GM12878 (cell line): ENCODE measurements at regions not wholly inside any gene's neighbourhood (a gene's known extent, or its start where the extent isn't known, plus 50 kb on each side); places are given as distances from the start of the nearest gene placed in this dataset.

Experiments
- ATAC-seq: fragments of 200-7000 bp; cut with Tn5 transposase; 3 replicates; pipeline ENCODE4 v1.9.1; 2020; ENCODE audit warnings: mild to moderate bottlenecking, moderate library complexity
- BruUV-seq: library from RNA; stranded (reverse); fragments of 400-500 nt; replicated peaks from 2 replicates; lab custom pipeline; 2021; lab: Mats Ljungman, UMichigan
- CTCF ChIA-PET: fragments of 300-600 bp; sonication (Branson Sonifier 250); formaldehyde crosslinking; extraction: SDS; loops from one replicate; lab custom pipeline; 2021; ENCODE audit warnings: inconsistent platforms; lab: Yijun Ruan, JAX
- POLR2A ChIA-PET: fragments of 350-600 bp; formaldehyde crosslinking; extraction: SDS; loops from one replicate; lab custom pipeline; 2021; ENCODE audit warnings: inconsistent platforms; lab: Charles Lee
- RAD21 ChIA-PET: fragments of 300-600 bp; sonication (Branson Sonifier 250); formaldehyde crosslinking; loops from one replicate; lab custom pipeline; 2023; ENCODE audit warnings: antibody characterized with exemption; ENCODE audit not compliant: unreplicated experiment; lab: Charles Lee
- SMC1A ChIA-PET: fragments of 300-600 bp; sonication (Branson Sonifier 250); formaldehyde crosslinking; loops from one replicate; lab custom pipeline; 2023; ENCODE audit not compliant: unreplicated experiment, uncharacterized antibody; lab: Charles Lee
- DNase-seq: peaks from one replicate; pipeline ENCODE4 v3.0.0-alpha.2; 2011; ENCODE audit warnings: low read depth, low spot score
- FAIRE-seq: peaks from 3 replicates; lab custom pipeline; 2011; peaks lifted over from hg19 to GRCh38; lab: Jason Lieb, UNC
- H2AFZ ChIP-seq: 2 replicates; pipeline ENCODE4 v1.6.0; 2011; ENCODE audit warnings: low read depth, low read length, control low read depth; ENCODE audit not compliant: control insufficient read depth
- H3K27ac ChIP-seq: 2 replicates; pipeline ENCODE4 v1.5.1; 2011; ENCODE audit warnings: control low read depth; ENCODE audit not compliant: control insufficient read depth, insufficient read depth
- H3K27me3 ChIP-seq, 2 experiments: replicated peaks in 1 of 2; 2 replicates each; pipeline versions ENCODE4 v1.6.0 to v1.6.1; 2011; ENCODE audit warnings: low read length in 1 of 2; ENCODE audit not compliant: control insufficient read depth in 2 of 2, insufficient read depth in 2 of 2
- H3K36me3 ChIP-seq, 2 experiments: 2 replicates each; pipeline ENCODE4 v1.5.1; 2011; ENCODE audit warnings: low read length in 1 of 2; ENCODE audit not compliant: control insufficient read depth in 2 of 2, insufficient read depth in 2 of 2
- H3K4me1 ChIP-seq: 2 replicates; pipeline ENCODE4 v1.6.1; 2011; ENCODE audit warnings: mild to moderate bottlenecking, low read length, moderate library complexity, mixed read lengths; ENCODE audit not compliant: control insufficient read depth, insufficient read depth
- H3K4me2 ChIP-seq: 2 replicates; pipeline ENCODE4 v1.6.0; 2011; ENCODE audit warnings: control low read depth; ENCODE audit not compliant: control insufficient read depth, insufficient read depth
- H3K4me3 ChIP-seq: fragments of 200-600 bp; sonication (generic); 2 replicates; pipeline ENCODE4 v1.5.1; 2016
- H3K79me2 ChIP-seq: 2 replicates; pipeline ENCODE4 v1.6.0; 2011; ENCODE audit warnings: low read length; ENCODE audit not compliant: control insufficient read depth, insufficient read depth
- H3K9ac ChIP-seq: 2 replicates; pipeline ENCODE4 v1.8.0; 2011; ENCODE audit warnings: low read length, control low read depth, mixed read lengths; ENCODE audit not compliant: control insufficient read depth, insufficient read depth
- H3K9me3 ChIP-seq: replicated peaks from 3 replicates; pipeline ENCODE4 v1.5.1; 2011; ENCODE audit warnings: mild to moderate bottlenecking, low read length; ENCODE audit not compliant: control insufficient read depth, insufficient read depth
- H4K20me1 ChIP-seq: 2 replicates; pipeline ENCODE4 v1.6.0; 2011; ENCODE audit not compliant: control insufficient read depth, insufficient read depth
- ATF2 ChIP-seq: IDR thresholded peaks from 2 replicates; pipeline ENCODE4 v1.6.1; 2012; ENCODE audit warnings: low read length, inconsistent platforms
- ATF7 ChIP-seq: fragments of 450-650 bp; IDR thresholded peaks from 2 replicates; pipeline ENCODE4 v1.6.1; 2016; ENCODE audit warnings: low read depth, mild to moderate bottlenecking
- BHLHE40 ChIP-seq, 2 experiments: fragments of 450-650 bp in 1 of 2; IDR thresholded peaks; 2 replicates each; pipeline ENCODE4 v1.6.1; 2011 to 2017; ENCODE audit warnings: low read depth in 2 of 2, borderline replicate concordance in 1 of 2, improper control_type of control experiment in 1 of 2, low read length in 1 of 2, mild to moderate bottlenecking in 1 of 2
- CBX5 ChIP-seq: sonication (generic); IDR thresholded peaks from 2 replicates; pipeline ENCODE4 v1.6.1; 2016; ENCODE audit warnings: low read depth, moderate library complexity, mild to moderate bottlenecking, inconsistent platforms
- CHD4 ChIP-seq: fragments of 200-600 bp; sonication (generic); IDR thresholded peaks from 2 replicates; pipeline ENCODE4 v1.6.1; 2016; ENCODE audit warnings: mild to moderate bottlenecking
- CREB1 ChIP-seq: IDR thresholded peaks from 2 replicates; pipeline ENCODE4 v1.6.1; 2012; ENCODE audit warnings: low read depth, mild to moderate bottlenecking, inconsistent platforms
- CREM ChIP-seq: IDR thresholded peaks from 2 replicates; pipeline ENCODE4 v1.6.1; 2014; ENCODE audit warnings: antibody characterized with exemption, low read depth
- DPF2 ChIP-seq: fragments of 450-650 bp; IDR thresholded peaks from 2 replicates; pipeline ENCODE4 v1.6.1; 2017; ENCODE audit warnings: mild to moderate bottlenecking
- IRF3 ChIP-seq: fragments of 450-650 bp; IDR thresholded peaks from 2 replicates; pipeline ENCODE4 v1.6.1; 2014; ENCODE audit warnings: mild to moderate bottlenecking
- NFIC ChIP-seq: IDR thresholded peaks from 2 replicates; pipeline ENCODE4 v1.6.1; 2012; ENCODE audit warnings: low read depth, mild to moderate bottlenecking, inconsistent platforms, low read length, moderate library complexity
- YY1 ChIP-seq: IDR thresholded peaks from 2 replicates; pipeline ENCODE4 v1.6.1; 2011; ENCODE audit warnings: low read depth, mild to moderate bottlenecking, low read length
- WGBS: methylation state at CpG from one replicate; pipeline ENCODE4 v1.1.6; 2016; ENCODE audit warnings: low lambda C conversion rate; ENCODE audit not compliant: insufficient replicate concordance, insufficient coverage; ENCODE audit errors: missing lambda C conversion rate; 5-methylcytosine and 5-hydroxymethylcytosine counted together
- in situ Hi-C: fragments of 300-500 bp; cut with MboI; formaldehyde crosslinking; loops from 9 replicates; pipeline ENCODE4 v1.14.3; 2018; ENCODE audit warnings: mixed read lengths
- intact Hi-C: fragments of 100-400 bp; cut with micrococcal nuclease; formaldehyde crosslinking; loops from one replicate; pipeline ENCODE4 v1.14.2; 2022; ENCODE audit not compliant: unreplicated experiment

GRCh38 chr17:55576996-55577586 is 65.8 kb upstream of the SMIM36 start (continued):
- TF ChIP-seq IRF3, result no peak
- TF ChIP-seq, all 136 proteins: peak for 16

GRCh38 chr17:55576237-55576995 is 65.2 kb upstream of the SMIM36 start:
- Histone ChIP-seq H3K9ac (peak overlapping the region; percentile 36; the same call in 1 of the 2 replicates), H3K79me2 (no peaks in the 10 kb centered on the region), H3K4me1 (peaks cover 23% of the 10 kb centered on the region), H3K27ac (peak overlapping the region; percentile 64), H3K27me3 (no peaks in the 10 kb centered on the region; a peak in 1 of 4 replicates), H3K9me3 (no peaks in the 10 kb centered on the region; the same call in 2 of the 3 replicates), H3K4me2 (peak overlapping the region; percentile 96), H4K20me1 (no peaks in the 10 kb centered on the region), H3K4me3 (peak overlapping the region; percentile 68; the same call in 1 of the 2 replicates), H3K36me3 (no peaks in the 10 kb centered on the region), H2AFZ (peak overlapping the region; percentile 73)
- RAD21 ChIA-PET, result no interaction called here
- DNase-seq, result peak; percentile 8
- 21% methylated on average over 8 of the region's 8 CpGs for WGBS
- in situ Hi-C loops (no loop called here), intact Hi-C loops (no loop called here)
- BruUV-seq, result no TSS peak
- CTCF ChIA-PET, result interaction anchor here (0.8 kb wide), 1 partner anchor 50 kb away, joined by 3 read pairs; no protein-coding TSS in a partner anchor
- ATAC-seq, result peak; percentile 57
- FAIRE-seq, result peak; percentile 64
- POLR2A ChIA-PET, result no interaction called here
- TF ChIP-seq YY1 (no peak), BHLHE40 (IDR thresholded peaks at IDR 0.05; ENCODE audit: borderline replicate concordance in 1 of 2, low read depth in 2 of 2, low read length in 1 of 2) (no peak), CHD4 (no peak), NFIC (peak; percentile 14; the same call in 1 of the 2 replicates), CBX5 (no peak), ATF7 (peak; percentile 88), DPF2 (no peak), CREB1 (peak; percentile 52; the same call in 1 of the 2 replicates), ATF2 (0 out of 2 replicates have a peak, but pooled peaks have one; percentile 42), CREM (0 out of 2 replicates have a peak, but pooled peaks have one; percentile 26)
- SMC1A ChIA-PET, result interaction anchor here (1.1 kb wide), 1 partner anchor 16 kb away, joined by 3 read pairs; no protein-coding TSS in a partner anchor
